Tibial artery (tissue), 4 donors: ENCODE measurements at regions not wholly inside any gene's neighbourhood (a gene's known extent, or its start where the extent isn't known, plus 50 kb on each side); places are given as distances from the start of the nearest gene placed in this dataset.
"Not testable (repeated sequence)": the region's sequence is repeated elsewhere in the genome, so short reads cannot be mapped to it uniquely, and the experiment has no call there.

ENCODE experiments used
- DNase-seq, 2 donors: peaks; one replicate each; pipeline ENCODE4 v3.0.0-alpha.2; 2019
- H3K27ac ChIP-seq, 2 donors: fragments of 200-600 bp; sonication (generic) in 1 of 2; 1 replicate in 1 of 2; 2 replicates in 1 of 2; pipeline ENCODE4 v1.5.1; 2018 to 2019; ENCODE audit warnings: mild to moderate bottlenecking in 1 of 2
- H3K27me3 ChIP-seq, 2 donors: fragments of 200-600 bp; sonication (generic) in 1 of 2; one replicate each; pipeline versions ENCODE4 v1.5.1 to v1.6.0; 2016 to 2019
- H3K36me3 ChIP-seq, 3 donors: fragments of 200-600 bp; sonication (generic) in 2 of 3; one replicate each; pipeline ENCODE4 v1.5.1; 2016 to 2019; ENCODE audit warnings: mild to moderate bottlenecking in 2 of 3
- H3K4me1 ChIP-seq, 4 donors: fragments of 200-600 bp; sonication (generic) in 2 of 4; 1 replicate in 3 of 4; 2 replicates in 1 of 4; pipeline ENCODE4 v1.5.1; 2016 to 2019
- H3K4me3 ChIP-seq, 2 donors: fragments of 200-600 bp; sonication (generic) in 1 of 2; 1 replicate in 1 of 2; 2 replicates in 1 of 2; pipeline ENCODE4 v1.5.1; 2018 to 2019; ENCODE audit warnings: mild to moderate bottlenecking in 2 of 2
- H3K9me3 ChIP-seq, 3 donors: fragments of 200-600 bp; sonication (generic) in 1 of 3; one replicate each; pipeline ENCODE4 v1.5.1; 2016 to 2019
- intact Hi-C: fragments of 100-400 bp; cut with DNase I; formaldehyde crosslinking; loops from one replicate; pipeline ENCODE4 v1.15.0; 2023; ENCODE audit warnings: low total_unique reads
- TF ChIP-seq, protein P1 (sequence below), 2 experiments: fragments of 200-600 bp in 1 of 2; fragments of 450-650 bp in 1 of 2; IDR thresholded peaks; one replicate each; pipeline ENCODE4 v1.5.1; 2017 to 2019; ENCODE audit warnings: antibody characterized with exemption in 2 of 2, mild to moderate bottlenecking in 1 of 2, moderate library complexity in 1 of 2

DNA sequence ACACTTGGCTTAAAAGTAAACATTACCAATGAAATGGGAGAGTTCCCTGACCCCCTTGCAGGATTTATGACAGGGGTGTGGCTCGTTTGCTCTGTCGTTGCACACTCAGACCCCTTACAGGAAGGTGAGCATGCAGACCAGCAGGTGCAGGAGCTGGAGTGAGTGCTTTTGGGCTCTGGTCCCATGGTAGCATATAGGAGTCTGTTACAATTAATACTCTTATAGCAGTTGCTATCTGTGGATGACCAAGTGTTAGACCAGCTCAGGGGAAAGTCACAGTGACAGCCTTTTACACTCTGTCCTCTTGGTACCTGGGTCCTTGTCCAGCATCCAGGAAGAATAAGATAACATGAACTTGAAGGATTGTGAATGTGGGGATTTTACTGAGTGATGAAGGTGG, 1177.5 kb downstream of the NSUN3 start:
- intact Hi-C loops = no loop called here
- TF ChIP-seq, protein P1, sequence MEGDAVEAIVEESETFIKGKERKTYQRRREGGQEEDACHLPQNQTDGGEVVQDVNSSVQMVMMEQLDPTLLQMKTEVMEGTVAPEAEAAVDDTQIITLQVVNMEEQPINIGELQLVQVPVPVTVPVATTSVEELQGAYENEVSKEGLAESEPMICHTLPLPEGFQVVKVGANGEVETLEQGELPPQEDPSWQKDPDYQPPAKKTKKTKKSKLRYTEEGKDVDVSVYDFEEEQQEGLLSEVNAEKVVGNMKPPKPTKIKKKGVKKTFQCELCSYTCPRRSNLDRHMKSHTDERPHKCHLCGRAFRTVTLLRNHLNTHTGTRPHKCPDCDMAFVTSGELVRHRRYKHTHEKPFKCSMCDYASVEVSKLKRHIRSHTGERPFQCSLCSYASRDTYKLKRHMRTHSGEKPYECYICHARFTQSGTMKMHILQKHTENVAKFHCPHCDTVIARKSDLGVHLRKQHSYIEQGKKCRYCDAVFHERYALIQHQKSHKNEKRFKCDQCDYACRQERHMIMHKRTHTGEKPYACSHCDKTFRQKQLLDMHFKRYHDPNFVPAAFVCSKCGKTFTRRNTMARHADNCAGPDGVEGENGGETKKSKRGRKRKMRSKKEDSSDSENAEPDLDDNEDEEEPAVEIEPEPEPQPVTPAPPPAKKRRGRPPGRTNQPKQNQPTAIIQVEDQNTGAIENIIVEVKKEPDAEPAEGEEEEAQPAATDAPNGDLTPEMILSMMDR (IDR thresholded peaks at IDR 0.05) = no peak
- no peak for DNase-seq
- Histone ChIP-seq H3K36me3 (no peaks in the 10 kb centered on the region), H3K4me1 (no peaks in the 10 kb centered on the region), H3K9me3 (no peaks in the 10 kb centered on the region), H3K27ac (no peak overlapping the region), H3K4me3 (no peak overlapping the region), H3K27me3 (no peaks in the 10 kb centered on the region)

DNA sequence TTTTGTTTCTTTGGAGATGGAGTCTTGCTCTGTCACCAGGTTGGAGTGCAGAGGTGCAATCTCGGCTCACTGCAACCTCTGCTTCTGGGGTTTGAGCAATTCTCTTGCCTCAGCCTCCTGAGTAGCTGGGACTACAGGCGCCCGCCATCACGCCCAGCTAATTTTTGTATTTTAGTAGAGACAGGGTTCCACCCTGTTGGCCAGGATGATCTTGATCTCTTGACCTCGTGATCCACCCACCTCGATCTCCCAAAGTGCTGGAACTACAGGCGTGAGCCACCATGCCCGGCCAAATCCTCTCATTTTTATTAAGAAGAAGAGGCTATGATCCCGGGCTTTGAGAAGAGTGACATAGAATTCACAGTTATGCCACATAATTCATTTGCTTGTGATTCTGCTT, 1178.4 kb downstream of the NSUN3 start:
- DNase-seq, H3K4me3 ChIP-seq, H3K27ac ChIP-seq, H3K4me1 ChIP-seq, H3K36me3 ChIP-seq, H3K27me3 ChIP-seq, H3K9me3 ChIP-seq, intact Hi-C loops: not testable (repeated sequence)

DNA sequence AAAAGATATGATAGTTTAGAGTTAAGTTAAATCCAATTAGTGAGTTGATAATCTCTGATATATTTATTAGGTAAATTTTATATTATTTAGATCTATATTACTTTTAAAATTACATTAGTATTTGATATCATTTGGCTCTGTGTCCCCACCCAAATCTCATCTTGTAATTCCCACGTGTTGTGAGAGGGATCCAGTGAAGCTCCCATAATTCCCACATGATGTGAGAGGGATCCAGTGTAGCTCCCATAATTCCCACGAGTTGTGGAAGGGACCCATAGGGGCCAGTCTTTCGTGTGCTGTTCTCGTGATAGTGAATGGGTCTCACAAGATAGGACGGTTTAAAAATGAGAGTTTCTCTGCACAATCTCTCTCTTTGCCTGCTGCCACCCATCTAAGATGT, 1183.6 kb downstream of the NSUN3 start:
- H3K27ac ChIP-seq = no peak overlapping the region
- TF ChIP-seq, protein P1 (IDR thresholded peaks at IDR 0.05) = no peak
- no peaks in the 10 kb centered on the region for H3K4me1 ChIP-seq
- no peak overlapping the region for H3K4me3 ChIP-seq
- no peaks in the 10 kb centered on the region for H3K27me3 ChIP-seq
- H3K9me3 ChIP-seq = no peaks in the 10 kb centered on the region
- no peaks in the 10 kb centered on the region for H3K36me3 ChIP-seq
- no peak for DNase-seq
- intact Hi-C loops = no loop called here

DNA sequence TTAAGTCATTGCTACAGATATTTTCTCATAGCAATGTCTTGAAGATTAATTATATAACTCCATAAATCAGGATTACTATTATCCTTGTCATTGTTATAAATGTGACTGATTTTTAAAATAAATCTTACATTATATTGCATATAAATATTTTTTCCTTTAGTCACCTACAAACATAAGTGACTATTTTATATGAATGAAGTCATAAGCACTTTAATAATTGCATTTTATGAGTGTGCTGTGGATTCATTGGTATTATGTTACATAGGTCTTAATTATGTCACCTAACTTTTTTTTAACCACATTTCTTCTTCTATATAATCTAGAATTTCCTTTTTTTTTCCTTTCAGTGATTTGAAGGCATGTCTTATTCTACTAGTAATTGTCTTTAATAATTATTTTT, 1191.2 kb downstream of the NSUN3 start:
- TF ChIP-seq, protein P1 (IDR thresholded peaks at IDR 0.05) = no peak
- H3K4me1 ChIP-seq = no peaks in the 10 kb centered on the region
- H3K9me3 ChIP-seq = peaks cover 0 to 5% (median 0%) of the 10 kb centered on the region in 3 donors
- no peak overlapping the region for H3K27ac ChIP-seq
- no peak overlapping the region for H3K4me3 ChIP-seq
- H3K27me3 ChIP-seq = no peaks in the 10 kb centered on the region
- intact Hi-C loops = no loop called here
- no peaks in the 10 kb centered on the region for H3K36me3 ChIP-seq
- no peak for DNase-seq

DNA sequence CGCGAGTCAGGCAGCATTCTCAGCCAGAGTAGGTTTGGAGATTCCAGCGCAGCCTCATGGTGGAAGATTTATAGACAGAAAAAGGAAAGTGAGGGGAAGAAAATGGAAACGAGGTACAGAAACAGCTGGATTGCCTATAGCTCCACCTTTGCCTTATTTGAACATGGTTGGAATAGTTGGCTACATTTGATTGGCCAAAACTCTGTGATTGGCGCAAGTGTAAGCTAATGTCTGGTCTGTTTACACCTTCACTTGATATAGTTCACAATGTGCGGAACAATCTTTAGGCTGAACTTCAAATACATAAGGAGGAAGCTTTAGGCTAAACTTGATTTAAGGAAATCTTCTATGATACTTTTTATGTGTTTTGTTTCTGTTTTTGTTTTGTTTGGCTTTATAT, 1191.9 kb downstream of the NSUN3 start:
- Histone ChIP-seq H3K4me3 (no peak overlapping the region), H3K36me3 (no peaks in the 10 kb centered on the region), H3K27me3 (no peaks in the 10 kb centered on the region), H3K4me1 (no peaks in the 10 kb centered on the region), H3K27ac (no peak overlapping the region), H3K9me3 (peaks cover 0 to 5% (median 0%) of the 10 kb centered on the region in 3 donors)
- no peak for DNase-seq
- intact Hi-C loops = no loop called here
- TF ChIP-seq, protein P1 (IDR thresholded peaks at IDR 0.05) = no peak

DNA sequence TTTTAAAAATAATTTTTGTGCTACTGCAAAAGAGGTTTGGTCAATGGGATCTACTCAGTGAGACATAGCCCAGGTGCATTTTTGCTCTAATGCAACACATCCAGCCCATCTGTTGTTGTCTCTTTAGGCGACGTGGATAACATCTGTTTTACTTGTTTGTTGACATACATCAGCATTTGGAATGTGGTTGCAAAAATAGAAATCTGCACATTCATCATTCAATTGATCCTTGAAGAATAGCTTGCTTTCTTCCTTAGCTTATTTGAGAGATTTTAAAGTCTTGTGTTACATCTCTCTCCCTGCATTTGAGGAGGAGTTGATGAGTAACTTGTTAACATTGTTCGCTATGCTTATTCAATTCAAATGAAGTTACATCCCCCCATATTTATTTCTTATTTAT, 1202.3 kb downstream of the NSUN3 start:
- no peaks in the 10 kb centered on the region for H3K27me3 ChIP-seq
- DNase-seq = no peak
- intact Hi-C loops = no loop called here
- TF ChIP-seq, protein P1 (IDR thresholded peaks at IDR 0.05) = no peak
- H3K4me3 ChIP-seq = no peak overlapping the region
- H3K9me3 ChIP-seq = no peaks in the 10 kb centered on the region
- H3K27ac ChIP-seq = no peak overlapping the region
- no peaks in the 10 kb centered on the region for H3K36me3 ChIP-seq
- H3K4me1 ChIP-seq = no peaks in the 10 kb centered on the region
